22Rv1 (cell line): ENCODE measurements at regions not wholly inside any gene's neighbourhood (a gene's known extent, or its start where the extent isn't known, plus 50 kb on each side); places are given as distances from the start of the nearest gene placed in this dataset.

Source experiments
- ZFX ChIP-seq: fragments of 450-650 bp; IDR thresholded peaks from 2 replicates; pipeline ENCODE4 v1.6.1; 2017; ENCODE audit warnings: antibody characterized with exemption, borderline replicate concordance
- TF ChIP-seq, protein P1 (sequence below): fragments of 450-650 bp; IDR thresholded peaks from 2 replicates; pipeline ENCODE4 v1.5.1; 2017; ENCODE audit warnings: mild to moderate bottlenecking

GRCh38 chr9:87102126-87102525 is 154.8 kb upstream of the GAS1 start:
- TF ChIP-seq, protein P1, sequence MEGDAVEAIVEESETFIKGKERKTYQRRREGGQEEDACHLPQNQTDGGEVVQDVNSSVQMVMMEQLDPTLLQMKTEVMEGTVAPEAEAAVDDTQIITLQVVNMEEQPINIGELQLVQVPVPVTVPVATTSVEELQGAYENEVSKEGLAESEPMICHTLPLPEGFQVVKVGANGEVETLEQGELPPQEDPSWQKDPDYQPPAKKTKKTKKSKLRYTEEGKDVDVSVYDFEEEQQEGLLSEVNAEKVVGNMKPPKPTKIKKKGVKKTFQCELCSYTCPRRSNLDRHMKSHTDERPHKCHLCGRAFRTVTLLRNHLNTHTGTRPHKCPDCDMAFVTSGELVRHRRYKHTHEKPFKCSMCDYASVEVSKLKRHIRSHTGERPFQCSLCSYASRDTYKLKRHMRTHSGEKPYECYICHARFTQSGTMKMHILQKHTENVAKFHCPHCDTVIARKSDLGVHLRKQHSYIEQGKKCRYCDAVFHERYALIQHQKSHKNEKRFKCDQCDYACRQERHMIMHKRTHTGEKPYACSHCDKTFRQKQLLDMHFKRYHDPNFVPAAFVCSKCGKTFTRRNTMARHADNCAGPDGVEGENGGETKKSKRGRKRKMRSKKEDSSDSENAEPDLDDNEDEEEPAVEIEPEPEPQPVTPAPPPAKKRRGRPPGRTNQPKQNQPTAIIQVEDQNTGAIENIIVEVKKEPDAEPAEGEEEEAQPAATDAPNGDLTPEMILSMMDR = no peak
- TF ChIP-seq ZFX = no peak
